Gastrocnemius medialis (tissue), 4 donors: ENCODE measurements at regions not wholly inside any gene's neighbourhood (a gene's known extent, or its start where the extent isn't known, plus 50 kb on each side); places are given as distances from the start of the nearest gene placed in this dataset.

Experiments used
- ATAC-seq, 2 donors: fragments of 150-250 bp; one replicate each; pipeline ENCODE4 v1.9.1; 2016
- DNase-seq, 2 donors: peaks; one replicate each; pipeline ENCODE4 v3.0.0-alpha.2; 2019
- H3K27ac ChIP-seq, 4 donors: fragments of 200-600 bp; sonication (generic); 1 replicate in 1 of 4; 2 replicates in 3 of 4; pipeline ENCODE4 v1.5.1; 2016 to 2018; ENCODE audit warnings: mild to moderate bottlenecking in 2 of 4, moderate library complexity in 1 of 4
- H3K27me3 ChIP-seq, 3 donors: fragments of 200-600 bp; sonication (generic) in 2 of 3; 1 replicate in 1 of 3; 2 replicates in 2 of 3; pipeline versions ENCODE4 v1.5.1 to v1.6.0; 2016 to 2019; ENCODE audit warnings: mild to moderate bottlenecking in 1 of 3, moderate library complexity in 1 of 3
- H3K36me3 ChIP-seq, 2 donors: fragments of 200-600 bp; sonication (generic) in 1 of 2; one replicate each; pipeline ENCODE4 v1.5.1; 2017 to 2018
- H3K4me1 ChIP-seq, 2 donors: fragments of 200-600 bp; sonication (generic) in 1 of 2; one replicate each; pipeline ENCODE4 v1.5.1; 2016 to 2017; ENCODE audit warnings: mild to moderate bottlenecking in 2 of 2
- H3K4me3 ChIP-seq, 4 donors: fragments of 200-600 bp; sonication (generic) in 3 of 4; 1 replicate in 1 of 4; 2 replicates in 3 of 4; pipeline ENCODE4 v1.5.1; 2016 to 2019; ENCODE audit warnings: mild to moderate bottlenecking in 2 of 4
- H3K9me3 ChIP-seq, 3 donors: fragments of 200-600 bp; sonication (generic) in 2 of 3; 1 replicate in 1 of 3; 2 replicates in 2 of 3; pipeline ENCODE4 v1.5.1; 2016 to 2019
- CTCF ChIP-seq, 5 experiments: fragments of 450-650 bp in 3 of 5; fragments of 200-600 bp in 2 of 5; sonication (generic) in 2 of 5; IDR thresholded peaks in 4 of 5; conservative IDR thresholded peaks in 1 of 5; 1 replicate in 4 of 5; 2 replicates in 1 of 5; pipeline ENCODE4 v1.5.1; 2016 to 2019; ENCODE audit warnings: antibody characterized with exemption in 5 of 5, mild to moderate bottlenecking in 3 of 5, moderate library complexity in 3 of 5
- POLR2A ChIP-seq, 2 donors: fragments of 450-650 bp; IDR thresholded peaks; one replicate each; pipeline ENCODE4 v1.6.1; 2017; ENCODE audit warnings: antibody characterized with exemption in 2 of 2, mild to moderate bottlenecking in 2 of 2, moderate library complexity in 2 of 2
- in situ Hi-C, 4 donors: fragments of 200-750 bp; cut with MboI; loops; one replicate each; pipeline versions ENCODE4 v1.15.0 to v1.8.0; 2017; ENCODE audit warnings: low sequenced_read_pairs in 4 of 4
- intact Hi-C: fragments of 100-400 bp; cut with DNase I; formaldehyde crosslinking; loops from one replicate; pipeline ENCODE4 v1.15.1; 2023; ENCODE audit warnings: low total_unique reads

DNA sequence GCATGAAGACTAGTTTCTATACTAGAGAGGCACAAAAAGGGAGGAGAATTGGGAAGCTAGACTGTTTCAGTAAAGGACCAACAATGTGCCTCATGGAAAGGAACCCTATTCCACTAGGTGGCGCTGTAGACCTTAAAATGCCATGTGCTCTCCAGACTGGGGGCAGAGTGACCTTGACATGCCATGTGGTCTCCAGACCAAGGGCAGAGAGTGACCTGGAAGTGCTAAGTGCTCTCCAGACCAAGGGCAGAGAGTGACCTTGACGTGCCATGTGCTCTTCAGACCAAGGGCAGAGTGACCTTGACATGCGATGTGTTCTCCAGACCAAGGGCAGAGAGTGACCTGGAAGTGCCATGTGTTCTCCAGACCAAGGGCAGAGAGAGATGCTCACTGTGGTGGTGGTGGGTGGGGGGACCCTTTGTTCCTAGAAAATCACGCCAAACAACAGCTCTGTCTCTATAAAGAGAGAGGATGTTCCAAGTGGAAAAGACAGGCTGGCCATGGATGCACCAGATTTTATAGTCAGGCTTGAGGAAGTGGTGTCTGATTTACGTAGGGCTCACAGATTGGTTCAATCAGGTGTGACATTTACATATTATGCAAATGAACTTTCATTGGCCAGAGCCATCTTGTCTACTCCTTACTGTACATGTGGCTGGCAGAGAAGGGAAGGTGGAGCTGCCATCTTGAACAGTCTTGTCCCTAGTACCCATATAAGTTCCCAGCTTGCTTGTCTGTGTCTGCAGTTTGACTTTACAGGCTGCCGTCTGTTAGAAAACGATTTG lies 344.0 kb upstream of the DDX18 start:
- in situ Hi-C loops = no loop called here
- ATAC-seq (no peak), DNase-seq (no peak)
- H3K27ac ChIP-seq = no peak overlapping the region
- TF ChIP-seq POLR2A (IDR thresholded peaks at IDR 0.05) = no peak
- TF ChIP-seq CTCF (IDR thresholded peaks at IDR 0.05 in 4 of 5, conservative IDR thresholded peaks at IDR 0.05 in 1 of 5) = peak in 1 of 5 experiments; percentile 40
- no peaks in the 10 kb centered on the region for H3K4me1 ChIP-seq
- H3K27me3 ChIP-seq = no peaks in the 10 kb centered on the region
- no peaks in the 10 kb centered on the region for H3K36me3 ChIP-seq
- intact Hi-C loops = no loop called here
- H3K4me3 ChIP-seq = no peak overlapping the region
- H3K9me3 ChIP-seq = no peaks in the 10 kb centered on the region

- no peaks in the 10 kb centered on the region for H3K36me3 ChIP-seq
- no peaks in the 10 kb centered on the region for H3K27me3 ChIP-seq
- H3K4me1 ChIP-seq = no peaks in the 10 kb centered on the region
- H3K9me3 ChIP-seq = no peaks in the 10 kb centered on the region
- in situ Hi-C loops (no loop called here), intact Hi-C loops (no loop called here)
- no peak for ATAC-seq
- no peak for DNase-seq
- H3K4me3 ChIP-seq = no peak overlapping the region
- no peak overlapping the region for H3K27ac ChIP-seq
- TF ChIP-seq POLR2A (IDR thresholded peaks at IDR 0.05) (no peak), CTCF (IDR thresholded peaks at IDR 0.05 in 4 of 5, conservative IDR thresholded peaks at IDR 0.05 in 1 of 5) (no peak)
Observed at GRCh38 chr2:117481608-117482007, 332.9 kb upstream of the DDX18 start.

GRCh38 chr2:117485588-117485987 lies 328.9 kb upstream of the DDX18 start:
- Histone ChIP-seq H3K9me3 (no peaks in the 10 kb centered on the region), H3K27ac (no peak overlapping the region), H3K36me3 (no peaks in the 10 kb centered on the region), H3K4me1 (no peaks in the 10 kb centered on the region), H3K27me3 (no peaks in the 10 kb centered on the region), H3K4me3 (no peak overlapping the region)
- in situ Hi-C loops (no loop called here), intact Hi-C loops (no loop called here)
- no peak for ATAC-seq
- TF ChIP-seq CTCF (IDR thresholded peaks at IDR 0.05 in 4 of 5, conservative IDR thresholded peaks at IDR 0.05 in 1 of 5) (no peak), POLR2A (IDR thresholded peaks at IDR 0.05) (no peak)
- no peak for DNase-seq

- no peaks in the 10 kb centered on the region for H3K27me3 ChIP-seq
- H3K36me3 ChIP-seq = no peaks in the 10 kb centered on the region
- DNase-seq (no peak), ATAC-seq (no peak)
- TF ChIP-seq POLR2A (IDR thresholded peaks at IDR 0.05) (no peak), CTCF (IDR thresholded peaks at IDR 0.05 in 4 of 5, conservative IDR thresholded peaks at IDR 0.05 in 1 of 5) (no peak)
- in situ Hi-C loops (no loop called here), intact Hi-C loops (no loop called here)
- H3K4me1 ChIP-seq = no peaks in the 10 kb centered on the region
- H3K4me3 ChIP-seq = no peak overlapping the region
- H3K27ac ChIP-seq = no peak overlapping the region
- H3K9me3 ChIP-seq = no peaks in the 10 kb centered on the region
Observed at GRCh38 chr2:117486081-117486480, 328.4 kb upstream of the DDX18 start.
